MCF 10A (cell line): ENCODE measurements at regions not wholly inside any gene's neighbourhood (a gene's known extent, or its start where the extent isn't known, plus 50 kb on each side); places are given as distances from the start of the nearest gene placed in this dataset.
"Not testable (repeated sequence)": the region's sequence is repeated elsewhere in the genome, so short reads cannot be mapped to it uniquely, and the experiment has no call there.

Source experiments
- BruUV-seq: library from RNA; stranded (reverse); fragments of 400-500 nt; replicated peaks from 2 replicates; lab custom pipeline; 2021; lab: Mats Ljungman, UMichigan
- CTCF ChIA-PET: fragments of 300-600 bp; sonication (Branson Sonifier 250); formaldehyde crosslinking; extraction: SDS; loops from one replicate; lab custom pipeline; 2021; ENCODE audit warnings: antibody characterized with exemption, inconsistent platforms; lab: Yijun Ruan, JAX
- POLR2A ChIA-PET: fragments of 300-600, 350-650 bp; sonication (Branson Sonifier 250); formaldehyde crosslinking; extraction: SDS; loops from one replicate; lab custom pipeline; 2020; ENCODE audit warnings: antibody characterized with exemption, inconsistent platforms; lab: Yijun Ruan, JAX
- DNase-seq: peaks from one replicate; pipeline ENCODE4 v3.0.0-alpha.2; 2018; ENCODE audit not compliant: unreplicated experiment
- H3K27ac Mint-ChIP-seq: one replicate; pipeline ENCODE4 v1.8.0; 2022; ENCODE audit warnings: mild to moderate bottlenecking, low read depth, mixed read lengths; ENCODE audit not compliant: unreplicated experiment
- H3K27me3 Mint-ChIP-seq: one replicate; pipeline ENCODE4 v1.8.0; 2022; ENCODE audit warnings: mixed read lengths; ENCODE audit not compliant: insufficient read depth, unreplicated experiment
- H3K36me3 Mint-ChIP-seq: one replicate; pipeline ENCODE4 v1.8.0; 2022; ENCODE audit warnings: mild to moderate bottlenecking, moderate library complexity, mixed read lengths; ENCODE audit not compliant: insufficient read depth, unreplicated experiment
- H3K4me1 Mint-ChIP-seq: one replicate; pipeline ENCODE4 v1.8.0; 2022; ENCODE audit warnings: mixed read lengths; ENCODE audit not compliant: insufficient read depth, unreplicated experiment
- H3K4me3 Mint-ChIP-seq: one replicate; pipeline ENCODE4 v1.8.0; 2022; ENCODE audit warnings: mild to moderate bottlenecking, moderate library complexity, mixed read lengths; ENCODE audit not compliant: unreplicated experiment
- H3K9me3 Mint-ChIP-seq: one replicate; pipeline ENCODE4 v1.8.0; 2022; ENCODE audit warnings: mixed read lengths; ENCODE audit not compliant: unreplicated experiment
- intact Hi-C: fragments of 100-400 bp; cut with micrococcal nuclease; formaldehyde crosslinking; loops from 2 replicates; pipeline ENCODE4 v1.14.1; 2022
- TF ChIP-seq, protein P1 (sequence below): fragments of 200-600 bp; IDR thresholded peaks from one replicate; pipeline ENCODE4 v1.8.0; 2022; ENCODE audit warnings: antibody characterized with exemption, mild to moderate bottlenecking; ENCODE audit not compliant: unreplicated experiment

DNA sequence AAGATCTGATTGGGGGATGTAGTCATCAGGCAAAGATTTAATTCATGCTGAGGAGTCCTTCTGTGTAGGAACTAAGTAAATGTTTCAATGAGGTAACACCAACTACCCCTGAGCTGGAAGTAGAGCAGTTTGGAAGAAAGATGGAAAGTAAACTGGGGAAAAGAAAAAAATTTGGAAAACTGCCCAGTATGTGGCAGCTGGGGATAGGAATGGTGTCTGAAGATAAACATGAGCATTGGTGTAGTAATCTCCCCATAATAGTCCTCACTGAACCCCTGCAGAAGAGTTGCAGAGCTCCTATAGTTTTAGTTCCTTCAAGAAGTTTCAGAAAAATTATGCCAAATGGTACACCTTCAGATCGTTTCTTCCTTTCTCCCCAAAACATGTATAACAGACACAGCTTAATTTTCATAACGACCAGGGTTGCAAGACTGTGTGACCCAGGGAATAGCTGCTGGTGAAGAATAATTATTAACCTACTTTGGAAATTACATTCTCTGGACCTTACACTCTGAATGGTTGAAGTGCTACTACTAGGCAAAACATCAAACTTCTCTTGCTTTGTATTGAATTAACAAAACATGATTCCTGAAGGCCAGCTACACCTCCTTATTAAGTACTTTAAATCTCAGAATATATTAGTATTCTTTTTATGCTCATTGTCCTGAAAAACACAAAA lies 446.4 kb upstream of the NRG3 start:
- no TSS peak for BruUV-seq
- no peak for DNase-seq
- H3K27ac Mint-ChIP-seq, result no peak overlapping the region
- peaks cover 5% of the 10 kb centered on the region for H3K4me1 Mint-ChIP-seq
- intact Hi-C loops, result no loop called here
- H3K27me3 Mint-ChIP-seq, result no peaks in the 10 kb centered on the region
- peaks cover 6% of the 10 kb centered on the region for H3K36me3 Mint-ChIP-seq
- peaks cover 3% of the 10 kb centered on the region for H3K9me3 Mint-ChIP-seq
- no peak overlapping the region for H3K4me3 Mint-ChIP-seq
- POLR2A ChIA-PET, result no interaction called here
- TF ChIP-seq, protein P1, sequence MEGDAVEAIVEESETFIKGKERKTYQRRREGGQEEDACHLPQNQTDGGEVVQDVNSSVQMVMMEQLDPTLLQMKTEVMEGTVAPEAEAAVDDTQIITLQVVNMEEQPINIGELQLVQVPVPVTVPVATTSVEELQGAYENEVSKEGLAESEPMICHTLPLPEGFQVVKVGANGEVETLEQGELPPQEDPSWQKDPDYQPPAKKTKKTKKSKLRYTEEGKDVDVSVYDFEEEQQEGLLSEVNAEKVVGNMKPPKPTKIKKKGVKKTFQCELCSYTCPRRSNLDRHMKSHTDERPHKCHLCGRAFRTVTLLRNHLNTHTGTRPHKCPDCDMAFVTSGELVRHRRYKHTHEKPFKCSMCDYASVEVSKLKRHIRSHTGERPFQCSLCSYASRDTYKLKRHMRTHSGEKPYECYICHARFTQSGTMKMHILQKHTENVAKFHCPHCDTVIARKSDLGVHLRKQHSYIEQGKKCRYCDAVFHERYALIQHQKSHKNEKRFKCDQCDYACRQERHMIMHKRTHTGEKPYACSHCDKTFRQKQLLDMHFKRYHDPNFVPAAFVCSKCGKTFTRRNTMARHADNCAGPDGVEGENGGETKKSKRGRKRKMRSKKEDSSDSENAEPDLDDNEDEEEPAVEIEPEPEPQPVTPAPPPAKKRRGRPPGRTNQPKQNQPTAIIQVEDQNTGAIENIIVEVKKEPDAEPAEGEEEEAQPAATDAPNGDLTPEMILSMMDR, result no peak
- CTCF ChIA-PET, result no interaction called here

GRCh38 chr10:81439445-81439844 lies 435.5 kb upstream of the NRG3 start:
- CTCF ChIA-PET, result interaction anchor here (0.6 to 1.3 kb wide), 2 partner anchors 75 to 76 kb away, joined by 3 to 4 read pairs; no protein-coding TSS in a partner anchor
- intact Hi-C loops, result no loop called here
- Mint-ChIP-seq H3K36me3 (no peaks in the 10 kb centered on the region), H3K4me1 (no peaks in the 10 kb centered on the region), H3K4me3 (no peak overlapping the region), H3K27me3 (no peaks in the 10 kb centered on the region), H3K9me3 (peaks cover 11% of the 10 kb centered on the region), H3K27ac (no peak overlapping the region)
- POLR2A ChIA-PET, result no interaction called here
- no TSS peak for BruUV-seq
- DNase-seq, result no peak
- TF ChIP-seq, protein P1, result no peak

DNA sequence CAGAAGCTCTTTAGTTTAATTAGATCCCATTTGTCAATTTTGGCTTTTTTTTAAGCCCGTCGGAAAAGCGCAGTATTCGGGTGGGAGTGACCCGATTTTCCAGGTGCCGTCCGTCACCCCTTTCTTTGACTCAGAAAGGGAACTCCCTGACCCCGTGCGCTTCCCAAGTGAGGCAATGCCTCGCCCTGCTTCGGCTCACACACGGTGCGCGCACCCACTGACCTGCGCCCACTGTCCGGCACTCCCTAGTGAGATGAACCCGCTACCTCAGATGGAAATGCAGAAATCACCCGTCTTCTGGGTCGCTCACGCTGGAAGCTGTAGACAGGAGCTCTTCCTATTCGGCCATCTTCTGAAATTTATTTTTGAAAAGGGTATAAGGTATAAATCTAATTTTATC lies 433.4 kb upstream of the NRG3 start:
- H3K36me3 Mint-ChIP-seq, BruUV-seq, intact Hi-C loops, H3K27ac Mint-ChIP-seq, DNase-seq, H3K4me1 Mint-ChIP-seq, H3K4me3 Mint-ChIP-seq, H3K9me3 Mint-ChIP-seq, POLR2A ChIA-PET, H3K27me3 Mint-ChIP-seq: not testable (repeated sequence)
- CTCF ChIA-PET, result interaction anchor here (0.7 kb wide), 1 partner anchor 70 kb away, joined by 3 read pairs; no protein-coding TSS in a partner anchor

DNA sequence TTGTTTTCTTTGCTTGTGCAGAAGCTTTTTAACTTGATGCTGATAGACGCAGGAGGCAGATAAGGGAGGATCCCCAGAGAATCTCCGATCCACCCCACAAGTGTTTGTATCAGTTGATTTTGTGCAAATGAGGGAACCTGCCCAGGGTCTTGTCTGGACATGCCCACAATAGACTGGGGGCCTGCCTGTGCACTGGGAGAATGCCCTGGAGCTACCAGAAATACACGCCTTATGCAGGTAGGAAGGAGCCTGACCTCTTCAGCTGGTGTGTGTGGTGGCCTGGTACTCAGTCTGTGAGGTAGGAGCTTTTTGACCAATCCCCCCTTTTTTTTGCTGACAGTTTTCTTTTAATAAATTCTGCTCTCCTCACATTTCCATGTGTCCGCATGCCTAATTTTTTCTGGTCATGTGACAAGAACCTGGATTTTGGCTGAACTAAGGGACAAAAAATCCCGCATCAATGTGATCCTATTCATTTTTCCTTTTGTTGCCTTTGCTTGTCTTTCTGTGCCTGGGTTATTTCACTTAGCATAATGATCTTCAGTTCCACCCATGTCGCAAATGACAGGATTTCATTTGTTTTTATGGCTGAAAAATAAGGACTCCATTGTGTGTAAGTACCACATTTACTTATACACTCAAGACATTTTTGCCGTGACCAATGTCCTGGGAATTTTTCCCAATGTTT lies 430.6 kb upstream of the NRG3 start:
- Mint-ChIP-seq H3K9me3 (no peaks in the 10 kb centered on the region), H3K4me1 (no peaks in the 10 kb centered on the region), H3K27me3 (no peaks in the 10 kb centered on the region), H3K27ac (no peak overlapping the region), H3K36me3 (no peaks in the 10 kb centered on the region), H3K4me3 (no peak overlapping the region)
- BruUV-seq, result no TSS peak
- CTCF ChIA-PET, result interaction anchor here (1.4 kb wide), 1 partner anchor 376 kb away, joined by 3 read pairs; no protein-coding TSS in a partner anchor
- POLR2A ChIA-PET, result no interaction called here
- TF ChIP-seq, protein P1, result no peak
- DNase-seq, result no peak
- intact Hi-C loops, result no loop called here
